ENCODE measurements at regions not wholly inside any gene's neighbourhood (a gene's known extent, or its start where the extent isn't known, plus 50 kb on each side); places are given as distances from the start of the nearest gene placed in this dataset.

DNA sequence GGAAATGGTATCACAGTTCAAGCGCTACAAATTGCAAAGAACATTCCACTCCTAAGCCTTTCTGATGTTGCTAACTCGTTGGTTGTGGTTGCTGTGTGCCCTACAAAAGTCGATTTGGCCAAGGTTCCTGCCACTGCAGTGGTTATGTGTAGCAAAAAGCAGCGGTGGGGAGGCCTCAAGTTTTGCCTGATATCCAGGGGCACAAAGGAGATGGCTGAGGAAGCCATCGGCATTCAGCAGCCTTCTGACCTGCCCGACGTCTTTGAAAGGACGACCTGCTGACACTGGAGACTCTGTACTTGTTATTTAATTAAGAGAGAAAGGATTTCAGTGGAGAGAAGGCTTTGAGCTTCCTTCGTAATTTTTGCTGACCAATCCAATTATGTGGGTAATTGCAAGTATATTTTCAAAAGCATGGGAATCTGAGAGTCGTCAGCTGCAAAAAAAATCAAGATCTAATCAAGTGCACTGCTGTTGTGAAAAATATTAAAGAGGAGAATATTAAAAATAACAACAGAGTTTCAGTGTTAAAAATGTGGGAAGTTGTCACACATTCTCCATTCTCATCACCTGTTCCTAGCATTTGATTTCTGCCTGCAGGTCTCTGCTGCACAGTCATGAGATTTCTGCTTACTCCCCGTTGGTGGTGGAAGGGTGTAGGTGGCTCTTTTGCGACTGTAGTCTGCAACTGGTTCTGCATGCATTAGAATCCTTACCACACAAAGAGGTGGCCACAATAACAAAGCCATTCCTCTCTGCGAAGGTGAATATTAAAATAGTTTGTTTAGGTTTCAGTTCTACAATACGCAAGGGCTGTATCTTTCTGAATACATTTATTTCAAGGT lies 319.2 kb downstream of the IRX2 start:
- no peak for TF ChIP-seq CTCF (IDR thresholded peaks at IDR 0.05; ENCODE audit: low read depth, low read length)
- DNase-seq (ENCODE audit: extremely low read depth, low read depth), result no peak

- no peak for DNase-seq (ENCODE audit: extremely low read depth, low read depth)
These were observed 320.9 kb downstream of the IRX2 start for GRCh38 chr5:2430606-2431005.

DNA sequence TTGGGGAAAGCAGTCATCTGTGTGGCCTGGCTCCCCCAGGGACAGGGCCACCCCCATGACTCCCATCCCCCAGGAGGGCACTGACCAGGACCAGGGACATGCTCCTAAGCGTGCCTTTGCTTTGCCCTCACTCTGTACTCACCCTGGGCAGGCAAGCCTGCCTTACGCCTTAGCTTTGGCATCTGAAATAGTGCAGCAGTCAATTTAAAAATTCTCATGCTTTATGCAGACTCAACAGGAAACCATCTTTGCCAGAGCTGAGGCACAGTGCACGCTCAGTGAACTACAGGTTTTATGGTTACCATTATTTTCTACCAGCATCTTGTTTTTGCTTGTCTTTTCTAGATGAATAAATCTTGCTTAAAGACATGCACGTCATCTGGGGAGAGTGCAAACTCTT lies 323.5 kb downstream of the IRX2 start:
- no peak for DNase-seq (ENCODE audit: extremely low read depth, low read depth)
- TF ChIP-seq CTCF (IDR thresholded peaks at IDR 0.05; ENCODE audit: low read depth, low read length), result no peak

More at GRCh38 chr5:2430606-2431005, 320.9 kb downstream of the IRX2 start:
- no peak for TF ChIP-seq CTCF (IDR thresholded peaks at IDR 0.05; ENCODE audit: low read depth, low read length)

- no peak for DNase-seq (ENCODE audit: extremely low read depth, low read depth)
- no peak for TF ChIP-seq CTCF (IDR thresholded peaks at IDR 0.05; ENCODE audit: low read depth, low read length)
These were observed 327.8 kb downstream of the IRX2 start for GRCh38 chr5:2423634-2424033.

GRCh38 chr5:2417301-2417700 lies 334.2 kb downstream of the IRX2 start:
- TF ChIP-seq CTCF (IDR thresholded peaks at IDR 0.05; ENCODE audit: low read depth, low read length), result no peak

DNA sequence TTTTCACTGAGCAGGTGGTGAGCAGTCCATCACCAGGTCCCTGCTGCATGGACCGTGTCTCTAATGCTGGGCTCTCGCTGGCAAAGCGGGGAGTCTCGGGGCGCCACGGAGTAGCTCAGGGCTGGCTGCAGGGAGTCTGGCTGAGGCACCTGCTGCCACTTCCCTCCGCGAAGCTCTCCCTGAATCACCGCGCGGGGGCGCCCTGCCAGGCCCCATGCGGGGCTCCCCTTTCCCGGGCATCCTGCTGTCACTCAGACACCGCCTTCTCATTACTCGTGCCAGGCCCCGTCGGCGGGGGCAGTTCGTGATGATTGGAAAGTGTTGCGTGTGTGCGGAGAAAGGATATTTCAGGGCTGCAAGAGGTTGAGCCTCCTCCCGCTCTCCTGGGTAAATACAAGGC lies 335.8 kb downstream of the IRX2 start:
- TF ChIP-seq CTCF (IDR thresholded peaks at IDR 0.05; ENCODE audit: low read depth, low read length), result no peak
- no peak for DNase-seq (ENCODE audit: extremely low read depth, low read depth)

More at GRCh38 chr5:2417301-2417700, 334.2 kb downstream of the IRX2 start:
- no peak for DNase-seq (ENCODE audit: extremely low read depth, low read depth)

GRCh38 chr5:2410451-2410850 lies 341.0 kb downstream of the IRX2 start:
- no peak for DNase-seq (ENCODE audit: extremely low read depth, low read depth)
- no peak for TF ChIP-seq CTCF (IDR thresholded peaks at IDR 0.05; ENCODE audit: low read depth, low read length)

All from AG09319 (cell line).